NCI-H524 (cell line): ENCODE measurements at regions not wholly inside any gene's neighbourhood (a gene's known extent, or its start where the extent isn't known, plus 50 kb on each side); places are given as distances from the start of the nearest gene placed in this dataset.
A peak's percentile ranks its signal among the peaks of the same experiment; 100 is the strongest.
"Not testable (repeated sequence)": the region's sequence is repeated elsewhere in the genome, so short reads cannot be mapped to it uniquely, and the experiment has no call there.

Experiments
- DNase-seq, 2 experiments: peaks; one replicate each; lab custom pipeline; 2025; lab: John Stamatoyannopoulos, UW

- DNase-seq: no peak
These were observed 1941.1 kb upstream of the CDH6 start for GRCh38 chr5:29252390-29252789.

- no peak for DNase-seq
These were observed 1946.0 kb upstream of the CDH6 start for GRCh38 chr5:29247346-29248028.

- no peak for DNase-seq
These were observed 1953.1 kb upstream of the CDH6 start for GRCh38 chr5:29240379-29240778.

- no peak for DNase-seq
These were observed 1953.9 kb upstream of the CDH6 start for GRCh38 chr5:29239606-29240005.

- DNase-seq: no peak
These were observed 1955.4 kb upstream of the CDH6 start for GRCh38 chr5:29238115-29238514.

GRCh38 chr5:29231154-29231553 lies 1962.3 kb upstream of the CDH6 start:
- DNase-seq: no peak

GRCh38 chr5:29230591-29230990 lies 1962.9 kb upstream of the CDH6 start:
- no peak for DNase-seq

- DNase-seq: peak; percentile 49 to 77
These were observed 1964.0 kb upstream of the CDH6 start for GRCh38 chr5:29229461-29229860.

GRCh38 chr5:29218138-29218537 lies 1975.3 kb upstream of the CDH6 start:
- DNase-seq: peak in 1 of 2 experiments; percentile 16

GRCh38 chr5:29214839-29215238 lies 1978.6 kb upstream of the CDH6 start:
- DNase-seq: no peak

- DNase-seq: no peak
These were observed 1980.0 kb upstream of the CDH6 start for GRCh38 chr5:29213475-29213874.

- no peak for DNase-seq
These were observed 1985.5 kb upstream of the CDH6 start for GRCh38 chr5:29208024-29208423.

- DNase-seq: no peak
These were observed 1990.4 kb upstream of the CDH6 start for GRCh38 chr5:29203049-29203448.

- DNase-seq: no peak
These were observed 1995.6 kb upstream of the CDH6 start for GRCh38 chr5:29197631-29198454.

GRCh38 chr5:29193972-29194371 lies 1999.5 kb upstream of the CDH6 start:
- DNase-seq: no peak

GRCh38 chr5:29191269-29192048 lies 2002.0 kb upstream of the CDH6 start:
- DNase-seq: not testable (repeated sequence)

- DNase-seq: not testable (repeated sequence)
These were observed 2003.1 kb upstream of the CDH6 start for GRCh38 chr5:29190398-29190797.

- not testable (repeated sequence) for DNase-seq
These were observed 2007.1 kb upstream of the CDH6 start for GRCh38 chr5:29186380-29186779.

- DNase-seq: no peak
These were observed 2007.9 kb upstream of the CDH6 start for GRCh38 chr5:29185558-29185957.

GRCh38 chr5:29175774-29176173 lies 2017.7 kb upstream of the CDH6 start:
- DNase-seq: no peak

GRCh38 chr5:29170599-29170998 lies 2022.9 kb upstream of the CDH6 start:
- DNase-seq: no peak

- DNase-seq: peak in 1 of 2 experiments; percentile 69
These were observed 2023.6 kb upstream of the CDH6 start for GRCh38 chr5:29169886-29170285.

- DNase-seq: peak; percentile 2 to 49
These were observed 2031.2 kb upstream of the CDH6 start for GRCh38 chr5:29162297-29162696.
